GM18519 (cell line): ENCODE measurements at regions not wholly inside any gene's neighbourhood (a gene's known extent, or its start where the extent isn't known, plus 50 kb on each side); places are given as distances from the start of the nearest gene placed in this dataset.

Experiments
- ATAC-seq: cut with Tn5 transposase; IDR thresholded peaks from one replicate; pipeline ENCODE4 v1.9.1; 2021; ENCODE audit warnings: mild to moderate bottlenecking, moderate library complexity; ENCODE audit not compliant: unreplicated experiment, low FRiP score

- no peak for ATAC-seq
Measured at GRCh38 chr2:10964052-10964790, 52.5 kb downstream of the KCNF1 start.

GRCh38 chr2:10965241-10965843 is 53.6 kb downstream of the KCNF1 start:
- ATAC-seq = no peak

- ATAC-seq = no peak
Measured at GRCh38 chr2:10966056-10966455, 54.3 kb downstream of the KCNF1 start.

GRCh38 chr2:10966741-10967140 is 55.0 kb downstream of the KCNF1 start:
- ATAC-seq = no peak

DNA sequence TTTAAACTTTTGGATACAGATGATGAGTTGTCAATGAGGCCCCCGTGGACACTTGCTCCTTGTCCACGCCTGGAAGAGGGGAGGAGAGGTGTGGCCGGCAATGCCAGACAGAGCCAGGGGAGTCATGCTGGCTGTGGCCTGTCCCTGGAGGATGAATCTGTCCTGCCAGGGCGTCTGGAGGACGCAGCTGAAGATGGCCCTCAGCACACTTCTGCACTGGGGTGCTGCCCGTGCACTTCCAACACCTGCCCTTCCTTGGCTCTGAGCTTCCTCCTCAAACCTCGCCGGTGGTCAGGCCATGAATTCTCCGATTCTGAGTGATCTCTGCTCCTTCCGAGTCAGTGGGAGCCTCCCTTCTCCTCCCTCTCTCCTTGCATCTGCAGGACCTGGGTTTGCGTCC is 56.4 kb downstream of the KCNF1 start:
- no peak for ATAC-seq

DNA sequence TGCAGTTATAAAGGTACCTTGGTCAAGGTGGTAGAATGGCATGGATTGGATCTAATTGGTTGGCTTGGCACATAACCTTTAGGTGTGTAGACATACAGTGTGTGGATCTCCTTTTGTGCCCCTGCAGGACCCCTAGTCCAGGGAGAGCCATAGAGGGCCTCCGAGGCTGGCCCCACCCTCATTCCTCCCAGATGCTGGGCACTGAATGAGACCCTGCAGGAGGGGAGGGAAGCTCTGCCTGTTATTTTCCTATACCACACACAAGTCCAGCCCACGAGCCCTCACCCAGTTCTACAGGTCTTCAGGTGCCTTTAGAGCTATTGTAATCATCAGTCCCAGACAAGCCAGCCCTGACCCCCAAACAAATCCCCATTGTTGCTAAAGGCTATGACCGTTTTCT is 58.9 kb downstream of the KCNF1 start:
- no peak for ATAC-seq

DNA sequence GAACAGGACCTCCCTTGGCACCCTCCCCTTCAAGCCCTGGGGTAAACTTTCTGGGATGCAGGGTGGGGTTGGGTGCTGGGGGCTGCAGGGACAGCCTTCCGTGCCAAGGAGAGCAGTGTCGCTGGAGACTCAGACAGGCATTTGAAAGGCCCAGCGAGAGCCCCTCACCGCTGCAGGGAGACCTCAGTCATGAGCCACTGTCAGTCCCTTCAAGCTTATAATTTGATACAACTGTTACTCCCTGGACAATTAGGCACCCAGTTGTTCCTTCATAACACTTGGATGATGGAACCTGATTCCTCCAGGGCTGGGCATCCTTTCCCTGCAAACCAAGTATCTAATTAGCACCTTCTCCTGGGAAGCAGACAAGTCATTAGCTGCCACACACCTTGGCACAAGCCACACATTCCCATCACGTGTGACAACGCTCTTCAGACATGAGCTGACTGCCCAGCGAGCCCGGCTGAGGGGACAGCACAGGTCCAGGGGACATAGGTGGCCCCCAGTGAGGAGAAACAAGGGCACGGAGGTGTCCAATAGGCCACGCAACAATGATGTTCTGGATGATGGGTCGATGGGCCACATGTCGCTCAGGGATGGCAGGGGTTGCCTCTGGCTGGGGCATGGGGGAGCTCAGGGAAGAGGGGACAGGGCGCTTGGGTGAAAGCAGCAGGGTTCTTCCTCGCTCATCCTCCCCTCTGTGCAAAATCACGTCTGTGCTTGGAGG is 59.6 kb downstream of the KCNF1 start:
- no peak for ATAC-seq

- ATAC-seq = no peak
Measured at GRCh38 chr2:10971888-10972260, 60.1 kb downstream of the KCNF1 start.

DNA sequence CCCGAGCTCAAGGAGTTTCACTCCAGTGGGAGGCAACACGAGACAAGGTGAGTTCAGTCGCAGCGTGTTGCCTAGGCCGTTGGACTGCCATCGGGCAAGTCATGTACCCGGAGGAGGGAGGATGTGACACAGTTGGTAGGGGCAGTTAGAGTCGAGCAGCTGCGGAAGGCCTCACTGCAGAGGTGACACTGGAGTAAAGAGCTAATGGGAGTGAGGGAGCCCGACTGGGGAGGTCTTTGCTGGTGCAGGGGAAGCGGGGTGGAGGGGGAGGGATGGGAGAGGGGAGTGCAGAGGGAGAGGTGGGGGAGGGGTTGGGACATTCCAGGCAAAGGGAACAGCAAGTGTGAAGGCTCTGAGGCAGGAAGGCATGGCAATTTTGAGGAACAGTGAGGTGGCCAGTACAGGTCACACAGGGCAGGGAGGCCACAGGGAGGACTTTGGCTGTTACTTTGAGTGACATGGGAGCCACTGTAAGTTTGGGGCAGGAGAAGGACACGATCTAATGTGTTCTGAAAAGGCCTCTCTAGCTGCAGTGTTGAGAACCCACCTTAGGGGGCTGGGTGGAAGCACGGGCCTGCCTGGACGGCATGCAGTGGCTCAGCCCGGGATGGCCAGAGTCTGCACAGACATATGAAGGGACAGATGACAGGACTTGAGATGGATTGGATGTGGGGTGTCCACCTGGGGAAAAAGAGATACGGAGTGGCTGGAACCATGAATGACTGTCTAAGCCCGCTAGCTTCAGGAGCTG is 61.1 kb downstream of the KCNF1 start:
- no peak for ATAC-seq

DNA sequence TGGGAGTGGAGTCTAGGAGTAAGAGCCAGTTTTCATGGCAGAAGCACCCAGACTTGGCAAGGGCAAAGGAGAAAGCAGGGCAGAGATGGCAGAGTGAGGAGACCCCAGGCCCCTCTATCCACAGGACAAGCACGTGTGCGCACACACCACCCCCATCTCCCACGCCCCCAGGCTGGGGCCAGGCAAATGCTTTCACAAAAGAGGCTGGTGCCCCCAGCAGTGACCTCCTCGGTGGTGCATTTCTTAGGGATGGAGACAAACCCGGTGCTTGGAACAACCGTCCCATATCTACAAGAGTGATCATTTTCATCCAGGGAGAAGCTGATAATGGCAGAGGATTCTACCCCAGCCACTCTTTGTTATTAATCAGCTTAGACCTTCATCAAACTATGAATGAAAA is 62.0 kb downstream of the KCNF1 start:
- no peak for ATAC-seq

GRCh38 chr2:10977003-10977402 is 65.3 kb downstream of the KCNF1 start:
- ATAC-seq = no peak

DNA sequence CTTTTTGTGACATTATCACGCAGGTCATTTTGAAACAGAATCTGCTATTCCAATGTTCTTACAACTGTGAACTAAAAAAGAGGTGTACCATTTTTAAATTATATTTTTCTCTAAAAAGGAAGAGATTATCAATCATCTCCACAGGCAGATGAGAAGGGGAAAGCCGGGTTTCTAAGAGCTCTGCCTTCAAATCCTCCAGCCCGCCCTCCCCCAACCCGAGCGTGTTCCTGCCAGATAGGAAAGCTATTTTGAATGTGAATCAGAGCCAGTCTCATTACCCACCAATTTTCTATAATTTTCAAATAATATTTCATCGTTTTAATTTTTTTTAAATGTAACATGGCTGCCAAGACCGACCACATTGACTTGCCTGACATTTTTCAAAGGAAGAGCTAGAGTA is 65.9 kb downstream of the KCNF1 start:
- ATAC-seq = no peak

- ATAC-seq = no peak
Measured at GRCh38 chr2:10978090-10978670, 66.4 kb downstream of the KCNF1 start.

DNA sequence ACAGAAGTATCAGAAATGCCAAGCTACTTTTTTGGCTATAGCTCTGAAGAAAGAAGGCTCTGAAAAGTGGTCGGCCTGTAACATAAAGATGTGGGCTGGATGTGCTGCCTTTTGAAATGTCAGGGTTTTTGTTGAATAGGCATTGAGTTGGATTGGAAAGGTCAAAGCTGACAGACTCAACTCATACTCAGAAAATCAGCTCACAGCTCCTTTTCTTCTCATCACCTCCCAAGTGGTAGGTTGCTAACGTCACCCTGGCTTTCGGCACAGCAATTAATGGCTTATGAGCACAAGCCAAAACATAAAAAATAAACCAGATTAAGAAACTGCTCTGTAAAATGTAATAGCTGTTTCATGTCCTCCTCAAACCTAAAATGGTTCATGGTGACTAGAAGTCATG is 68.3 kb downstream of the KCNF1 start:
- no peak for ATAC-seq

- ATAC-seq = no peak
Measured at GRCh38 chr2:10980886-10981425, 69.2 kb downstream of the KCNF1 start.

GRCh38 chr2:10981451-10981850 is 69.7 kb downstream of the KCNF1 start:
- ATAC-seq = no peak

DNA sequence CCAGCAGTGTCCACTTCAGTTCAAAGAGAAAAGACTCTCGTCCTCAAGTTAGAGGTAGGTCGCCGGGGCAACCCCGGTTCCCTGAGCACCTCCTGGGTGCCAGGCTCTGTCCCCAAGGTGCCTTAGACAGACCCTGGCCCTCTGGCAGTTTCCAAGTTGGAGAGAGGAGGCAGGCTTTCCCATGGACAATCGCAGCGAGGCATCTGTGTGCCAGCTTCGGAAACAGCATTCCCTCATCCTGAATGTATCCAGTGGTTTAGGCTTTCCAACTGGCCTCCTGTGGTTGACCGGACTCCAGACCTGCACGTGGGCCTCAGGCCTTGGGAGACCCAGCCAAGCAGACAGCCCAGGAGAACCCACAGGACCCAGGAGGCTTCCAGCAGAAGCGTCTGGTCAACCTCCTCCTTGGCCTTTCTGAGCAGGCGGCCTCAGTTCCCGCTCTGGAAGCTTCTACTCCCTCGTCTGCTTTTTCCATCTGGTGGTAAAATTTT is 70.3 kb downstream of the KCNF1 start:
- ATAC-seq = no peak

- ATAC-seq = no peak
Measured at GRCh38 chr2:10982931-10983701, 71.4 kb downstream of the KCNF1 start.

GRCh38 chr2:10983711-10984110 is 72.0 kb downstream of the KCNF1 start:
- ATAC-seq = no peak
